H1 (cell line): ENCODE measurements at regions not wholly inside any gene's neighbourhood (a gene's known extent, or its start where the extent isn't known, plus 50 kb on each side); places are given as distances from the start of the nearest gene placed in this dataset.

Source experiments
- CTCF ChIA-PET: fragments of 300-600 bp; sonication (Branson Sonifier 250); formaldehyde crosslinking; loops from one replicate; lab custom pipeline; 2021; ENCODE audit not compliant: partially characterized antibody; lab: Charles Lee
- POLR2A ChIA-PET: fragments of 300-600 bp; sonication (Branson Sonifier 250); formaldehyde crosslinking; loops from one replicate; lab custom pipeline; 2021; ENCODE audit warnings: inconsistent platforms; ENCODE audit not compliant: partially characterized antibody; lab: Charles Lee
- DNase-seq, 2 experiments: peaks; one replicate each; pipeline versions ENCODE4 v3.0.0 to v3.0.0-alpha.2; 2010 to 2022; ENCODE audit warnings: low spot score in 2 of 2, low read depth in 1 of 2, mixed read lengths in 1 of 2
- FAIRE-seq: peaks from 2 replicates; lab custom pipeline; 2011; peaks lifted over from hg19 to GRCh38; lab: Jason Lieb, UNC
- H2AFZ ChIP-seq: 2 replicates; pipeline ENCODE4 v1.8.1; 2012; ENCODE audit warnings: low read length, inconsistent platforms
- H2AK5ac ChIP-seq: 2 replicates; pipeline ENCODE4 v1.6.1; 2013; ENCODE audit warnings: low read depth, low read length
- H2BK120ac ChIP-seq: replicated peaks from 2 replicates; pipeline ENCODE3; 2013; ENCODE audit warnings: low read depth, low read length, inconsistent platforms
- H2BK12ac ChIP-seq: 2 replicates; pipeline ENCODE4 v1.6.1; 2013; ENCODE audit warnings: low read depth, low read length
- H2BK15ac ChIP-seq: 2 replicates; pipeline ENCODE4 v1.6.1; 2013; ENCODE audit warnings: low read length
- H2BK20ac ChIP-seq: 2 replicates; pipeline ENCODE4 v1.6.1; 2013; ENCODE audit warnings: low read length
- H2BK5ac ChIP-seq: 2 replicates; pipeline ENCODE4 v1.6.1; 2013; ENCODE audit warnings: low read depth, low read length
- H3K14ac ChIP-seq: 2 replicates; pipeline ENCODE4 v1.6.1; 2013; ENCODE audit warnings: inconsistent platforms; ENCODE audit not compliant: insufficient read length
- H3K18ac ChIP-seq: 2 replicates; pipeline ENCODE4 v1.6.1; 2013; ENCODE audit warnings: low read length; ENCODE audit errors: extremely low read depth
- H3K23ac ChIP-seq: 2 replicates; pipeline ENCODE4 v1.6.1; 2013; ENCODE audit warnings: inconsistent platforms; ENCODE audit not compliant: insufficient read length
- H3K23me2 ChIP-seq: 2 replicates; pipeline ENCODE4 v1.6.1; 2013; ENCODE audit warnings: low read depth, low read length
- H3K27ac ChIP-seq: 2 replicates; pipeline ENCODE4 v1.6.1; 2011; ENCODE audit warnings: low read depth, low read length, inconsistent platforms
- H3K27me3 ChIP-seq, 4 experiments: replicated peaks in 1 of 4; 1 replicate in 1 of 4; 2 replicates in 3 of 4; pipeline versions ENCODE4 v1.6.1 to v1.8.1; 2011 to 2013; ENCODE audit warnings: low read length in 3 of 4, mild to moderate bottlenecking in 3 of 4, inconsistent platforms in 2 of 4, mixed read lengths in 2 of 4, moderate library complexity in 1 of 4; ENCODE audit not compliant: control insufficient read depth in 3 of 4, insufficient read depth in 3 of 4; ENCODE audit errors: extremely low read depth in 1 of 4
- H3K36me3 ChIP-seq, 4 experiments: 2 replicates each; pipeline versions ENCODE4 v1.6.1 to v1.8.1; 2011 to 2013; ENCODE audit warnings: mild to moderate bottlenecking in 4 of 4, low read length in 3 of 4, moderate library complexity in 2 of 4, control low read depth in 1 of 4, inconsistent platforms in 1 of 4; ENCODE audit not compliant: insufficient read depth in 4 of 4, control insufficient read depth in 2 of 4
- H3K4ac ChIP-seq: replicated peaks from 2 replicates; pipeline ENCODE3; 2013; ENCODE audit warnings: low read length, low read depth, mixed read lengths, inconsistent platforms; ENCODE audit not compliant: insufficient read length
- H3K4me1 ChIP-seq, 4 experiments: replicated peaks in 1 of 4; 1 replicate in 1 of 4; 2 replicates in 3 of 4; pipeline versions ENCODE4 v1.6.1 to v1.8.1; 2011 to 2013; ENCODE audit warnings: low read length in 3 of 4, inconsistent platforms in 2 of 4, mixed read lengths in 1 of 4; ENCODE audit not compliant: insufficient read depth in 4 of 4, control insufficient read depth in 3 of 4
- H3K4me2 ChIP-seq, 2 experiments: 2 replicates each; pipeline versions ENCODE4 v1.6.1 to v1.8.1; 2011 to 2013; ENCODE audit warnings: low read depth in 2 of 2, low read length in 2 of 2, control low read depth in 1 of 2, inconsistent platforms in 1 of 2, mild to moderate bottlenecking in 1 of 2; ENCODE audit not compliant: insufficient read depth in 1 of 2
- H3K4me3 ChIP-seq, 4 experiments: fragments of 200-600, 300-600 bp in 1 of 4; sonication (generic), shearing (Covaris generic), sonication (Bioruptor Twin) in 1 of 4; 2 replicates each; pipeline versions ENCODE4 v1.5.1 to v1.8.1; 2011 to 2016; ENCODE audit warnings: low read length in 4 of 4, low read depth in 3 of 4, control low read depth in 2 of 4, inconsistent platforms in 2 of 4, mild to moderate bottlenecking in 2 of 4, mixed read lengths in 1 of 4, moderate library complexity in 1 of 4; ENCODE audit not compliant: insufficient read depth in 2 of 4; ENCODE audit errors: extremely low read depth in 1 of 4
- H3K56ac ChIP-seq: replicated peaks from 2 replicates; pipeline ENCODE3; 2013; ENCODE audit warnings: low read depth, mild to moderate bottlenecking, mixed read lengths, low read length, inconsistent platforms; ENCODE audit not compliant: insufficient read length
- H3K79me1 ChIP-seq: 2 replicates; pipeline ENCODE4 v1.6.1; 2013; ENCODE audit warnings: low read depth, low read length, control low read depth
- H3K79me2 ChIP-seq, 2 experiments: 2 replicates each; pipeline versions ENCODE4 v1.6.1 to v1.8.1; 2012 to 2013; ENCODE audit warnings: low read length in 2 of 2, mild to moderate bottlenecking in 2 of 2, inconsistent platforms in 1 of 2; ENCODE audit not compliant: insufficient read depth in 2 of 2, control insufficient read depth in 1 of 2
- H3K9ac ChIP-seq, 4 experiments: replicated peaks in 1 of 4; 1 replicate in 1 of 4; 2 replicates in 3 of 4; pipeline versions ENCODE4 v1.6.1 to v1.8.1; 2011 to 2013; ENCODE audit warnings: low read depth in 3 of 4, low read length in 3 of 4, control low read depth in 2 of 4, mild to moderate bottlenecking in 2 of 4, moderate library complexity in 2 of 4, inconsistent platforms in 1 of 4; ENCODE audit errors: extremely low read depth in 1 of 4
- H3K9me3 ChIP-seq, 2 experiments: 2 replicates each; pipeline versions ENCODE4 v1.6.1 to v1.8.1; 2012 to 2013; ENCODE audit warnings: mild to moderate bottlenecking in 2 of 2, moderate library complexity in 2 of 2, control low read depth in 1 of 2, inconsistent platforms in 1 of 2, low read depth in 1 of 2, low read length in 1 of 2, mixed read lengths in 1 of 2; ENCODE audit not compliant: insufficient read depth in 2 of 2
- H4K20me1 ChIP-seq, 2 experiments: replicated peaks in 1 of 2; 2 replicates each; pipeline versions ENCODE3 to v1.8.1; 2011 to 2013; ENCODE audit warnings: inconsistent platforms in 2 of 2, low read length in 2 of 2, mild to moderate bottlenecking in 1 of 2; ENCODE audit not compliant: insufficient read depth in 2 of 2, control insufficient read depth in 1 of 2
- H4K5ac ChIP-seq: 2 replicates; pipeline ENCODE4 v1.6.1; 2013; ENCODE audit warnings: low read length, low read depth, mixed read lengths, inconsistent platforms; ENCODE audit not compliant: insufficient read length
- H4K8ac ChIP-seq: 2 replicates; pipeline ENCODE4 v1.8.0; 2013; ENCODE audit warnings: mild to moderate bottlenecking, moderate library complexity, low read length, inconsistent platforms; ENCODE audit not compliant: insufficient read depth; ENCODE audit errors: extremely low read depth
- H4K91ac ChIP-seq: replicated peaks from 2 replicates; pipeline ENCODE3; 2013; ENCODE audit warnings: low read length, mixed read lengths, inconsistent platforms; ENCODE audit not compliant: insufficient read length
- FOSL1 ChIP-seq: IDR thresholded peaks from 2 replicates; pipeline ENCODE4 v1.6.1; 2011; ENCODE audit warnings: mild to moderate bottlenecking, low read depth, low read length, moderate library complexity; ENCODE audit not compliant: insufficient read depth
- GABPA ChIP-seq: IDR thresholded peaks from 2 replicates; pipeline ENCODE4 v1.6.1; 2011; ENCODE audit warnings: mild to moderate bottlenecking, low read length, moderate library complexity, borderline replicate concordance; ENCODE audit not compliant: insufficient read depth
- HDAC2 ChIP-seq, 2 experiments: fragments of 300-600 bp in 1 of 2; sonication (generic) in 1 of 2; IDR thresholded peaks; 2 replicates each; pipeline ENCODE4 v1.6.1; 2011 to 2012; ENCODE audit warnings: low read depth in 2 of 2, low read length in 2 of 2, mild to moderate bottlenecking in 2 of 2, moderate library complexity in 2 of 2, borderline replicate concordance in 1 of 2, inconsistent platforms in 1 of 2
- JUN ChIP-seq: IDR thresholded peaks from 2 replicates; pipeline ENCODE4 v1.6.1; 2011; ENCODE audit warnings: low read depth, mild to moderate bottlenecking, improper control_type of control experiment, low read length
- JUND ChIP-seq: IDR thresholded peaks from 2 replicates; pipeline ENCODE4 v1.6.1; 2011; ENCODE audit warnings: mild to moderate bottlenecking, improper control_type of control experiment, low read length
- KDM4A ChIP-seq: IDR thresholded peaks from one replicate; pipeline ENCODE4 v1.7.1; 2012; ENCODE audit warnings: low read depth, mild to moderate bottlenecking, moderate library complexity, low read length, inconsistent platforms; ENCODE audit not compliant: severe bottlenecking
- KDM5A ChIP-seq: fragments of 200-600 bp; IDR thresholded peaks from 2 replicates; pipeline ENCODE4 v1.7.1; 2012; ENCODE audit warnings: mild to moderate bottlenecking, low read length, inconsistent platforms, mixed read lengths
- SP2 ChIP-seq: IDR thresholded peaks from 2 replicates; pipeline ENCODE4 v1.6.1; 2012; ENCODE audit warnings: mild to moderate bottlenecking, low read length, inconsistent platforms
- TAF7 ChIP-seq: optimal IDR thresholded peaks from 2 replicates; pipeline ENCODE3; 2011; ENCODE audit warnings: low read depth, mild to moderate bottlenecking, inconsistent platforms, low read length, moderate library complexity, borderline replicate concordance
- ZNF274 ChIP-seq: IDR thresholded peaks from 2 replicates; pipeline ENCODE4 v1.7.0; 2012; ENCODE audit warnings: low read length, borderline replicate concordance; ENCODE audit errors: extremely low read depth
- WGBS, 2 experiments: shearing (Covaris generic) in 1 of 2; methylation state at CpG; one replicate each; pipeline versions ENCODE4 v1.1.6 to v1.1.7; 2013 to 2015; ENCODE audit warnings: low lambda C conversion rate in 2 of 2, mixed read lengths in 2 of 2, inconsistent platforms in 1 of 2, low coverage in 1 of 2, missing lambda C conversion rate in 1 of 2; ENCODE audit not compliant: insufficient replicate concordance in 2 of 2, insufficient coverage in 1 of 2, insufficient read length in 1 of 2; ENCODE audit errors: extremely low coverage in 1 of 2, missing lambda C conversion rate in 1 of 2; 5-methylcytosine and 5-hydroxymethylcytosine counted together
- TF ChIP-seq, protein P1 (sequence below): IDR thresholded peaks from 2 replicates; pipeline ENCODE4 v1.6.1; 2012; ENCODE audit warnings: inconsistent platforms
- TF ChIP-seq, protein P2 (sequence below): IDR thresholded peaks from 2 replicates; pipeline ENCODE4 v1.6.1; 2011; ENCODE audit warnings: low read depth, mild to moderate bottlenecking, low read length; ENCODE audit not compliant: insufficient read depth

GRCh38 chr4:17232566-17233253 is 279.2 kb downstream of the QDPR start:
- H3K79me2 ChIP-seq, result no peaks in the 10 kb centered on the region
- H3K23ac ChIP-seq, result no peak overlapping the region
- peaks cover 0 to 7% (median 0%) of the 10 kb centered on the region in 4 experiments; a peak in 1 of 7 replicates for H3K4me1 ChIP-seq
- no peak overlapping the region for H4K8ac ChIP-seq
- no peak overlapping the region for H3K4ac ChIP-seq
- no peak overlapping the region for H2BK15ac ChIP-seq
- H3K23me2 ChIP-seq, result 0 out of 2 replicates have a peak, but pooled peaks cover 2% of the 10 kb centered on the region
- no peak for FAIRE-seq
- H2AFZ ChIP-seq, result 0 out of 2 replicates have a peak overlapping the region, but pooled peaks have one; percentile 68
- H3K27ac ChIP-seq, result no peak overlapping the region
- H4K5ac ChIP-seq, result no peak overlapping the region
- ChIA-PET CTCF (interaction anchor here (1.1 to 1.2 kb wide), 3 partner anchors 11 to 15 kb away, joined by 4 to 8 read pairs (median 4); no protein-coding TSS in a partner anchor), POLR2A (interaction anchor here (0.7 kb wide), 1 partner anchor 274 kb away, joined by 3 read pairs; no protein-coding TSS in a partner anchor)
- no peak overlapping the region for H4K91ac ChIP-seq
- 87% methylated on average over 3 of the region's 3 CpGs; no CpG with 5 or more reads in 1 of the 2 experiments for WGBS, 2 experiments
- no peak overlapping the region for H3K14ac ChIP-seq
- H3K9ac ChIP-seq, result no peak overlapping the region
- H2AK5ac ChIP-seq, result no peak overlapping the region
- no peak for TF ChIP-seq ZNF274
- TF ChIP-seq, protein P1, sequence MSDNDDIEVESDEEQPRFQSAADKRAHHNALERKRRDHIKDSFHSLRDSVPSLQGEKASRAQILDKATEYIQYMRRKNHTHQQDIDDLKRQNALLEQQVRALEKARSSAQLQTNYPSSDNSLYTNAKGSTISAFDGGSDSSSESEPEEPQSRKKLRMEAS, result no peak
- TF ChIP-seq HDAC2 (IDR thresholded peaks at IDR 0.05; ENCODE audit: borderline replicate concordance in 1 of 2, low read depth in 2 of 2, low read length in 2 of 2), result no peak
- no peak for TF ChIP-seq KDM5A
- TF ChIP-seq, protein P2, sequence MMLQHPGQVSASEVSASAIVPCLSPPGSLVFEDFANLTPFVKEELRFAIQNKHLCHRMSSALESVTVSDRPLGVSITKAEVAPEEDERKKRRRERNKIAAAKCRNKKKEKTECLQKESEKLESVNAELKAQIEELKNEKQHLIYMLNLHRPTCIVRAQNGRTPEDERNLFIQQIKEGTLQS, result no peak
- no peak for TF ChIP-seq TAF7
- no peak for TF ChIP-seq KDM4A
- TF ChIP-seq JUN, result no peak
- no peak for TF ChIP-seq GABPA
- TF ChIP-seq JUND, result no peak
- TF ChIP-seq FOSL1, result no peak
- no peak for TF ChIP-seq SP2
- no peak overlapping the region for H2BK12ac ChIP-seq
- no peak overlapping the region for H3K4me2 ChIP-seq
- no peak overlapping the region for H3K4me3 ChIP-seq
- H3K36me3 ChIP-seq, result no peaks in the 10 kb centered on the region
- H2BK20ac ChIP-seq, result no peak overlapping the region
- no peaks in the 10 kb centered on the region for H3K27me3 ChIP-seq
- no peak for DNase-seq
- H3K18ac ChIP-seq, result no peak overlapping the region
- no peaks in the 10 kb centered on the region for H4K20me1 ChIP-seq
- no peak overlapping the region for H3K56ac ChIP-seq
- H3K79me1 ChIP-seq, result no peaks in the 10 kb centered on the region
- H3K9me3 ChIP-seq, result no peaks in the 10 kb centered on the region
- H2BK120ac ChIP-seq, result no peak overlapping the region
- H2BK5ac ChIP-seq, result no peak overlapping the region
